ENCODE measurements at regions not wholly inside any gene's neighbourhood (a gene's known extent, or its start where the extent isn't known, plus 50 kb on each side); places are given as distances from the start of the nearest gene placed in this dataset.

DNA sequence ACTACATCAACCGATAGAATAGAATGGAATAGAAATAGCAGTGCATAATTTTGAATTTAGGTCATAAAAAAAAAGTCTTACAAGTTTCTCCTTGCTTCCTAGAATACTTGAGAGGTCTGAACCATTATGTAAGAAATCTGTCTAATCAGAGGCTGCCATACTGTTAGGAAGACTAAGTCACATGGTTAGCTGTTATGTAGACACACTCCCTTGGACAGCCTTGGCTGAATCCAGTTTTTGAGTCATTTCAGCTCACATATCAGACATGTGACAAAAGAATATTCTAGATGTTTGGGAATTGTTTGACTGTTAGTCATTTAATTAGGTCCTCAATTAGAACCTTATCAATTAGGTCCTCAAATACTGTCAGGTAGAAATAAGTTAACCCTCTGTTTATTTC is 1601.4 kb downstream of the GRIK2 start:
- intact Hi-C loops (cut with DNase I) = no loop called here

DNA sequence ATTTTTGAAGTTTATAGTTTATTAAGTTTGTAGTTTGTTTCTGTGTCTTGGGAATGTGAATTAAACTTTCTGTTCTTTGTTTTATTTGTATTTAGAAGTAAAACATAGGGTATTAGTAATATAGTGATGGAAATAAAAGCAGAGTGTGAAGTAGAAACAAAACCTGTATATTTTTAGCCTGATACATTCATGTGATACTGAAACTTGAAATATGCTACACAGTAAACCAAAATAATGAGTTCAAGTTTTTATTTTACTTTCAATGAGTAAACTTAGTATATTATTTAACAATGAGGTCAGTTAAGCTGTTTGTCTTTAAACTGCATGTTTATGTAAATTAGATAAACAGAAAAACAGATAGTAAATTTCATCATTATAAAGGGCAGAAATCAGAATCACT is 1592.6 kb downstream of the GRIK2 start:
- ATAC-seq = no peak
- H3K4me1 ChIP-seq = no peaks in the 10 kb centered on the region
- no peaks in the 10 kb centered on the region for H3K36me3 ChIP-seq
- no peaks in the 10 kb centered on the region for H3K9me3 ChIP-seq
- no peak for DNase-seq
- intact Hi-C loops (cut with DNase I) = no loop called here
- no peak overlapping the region for H3K27ac ChIP-seq
- no peak overlapping the region for H3K4me3 ChIP-seq
- H3K27me3 ChIP-seq = no peaks in the 10 kb centered on the region
- no peak for TF ChIP-seq POLR2A (IDR thresholded peaks at IDR 0.05)
- TF ChIP-seq, protein P1, sequence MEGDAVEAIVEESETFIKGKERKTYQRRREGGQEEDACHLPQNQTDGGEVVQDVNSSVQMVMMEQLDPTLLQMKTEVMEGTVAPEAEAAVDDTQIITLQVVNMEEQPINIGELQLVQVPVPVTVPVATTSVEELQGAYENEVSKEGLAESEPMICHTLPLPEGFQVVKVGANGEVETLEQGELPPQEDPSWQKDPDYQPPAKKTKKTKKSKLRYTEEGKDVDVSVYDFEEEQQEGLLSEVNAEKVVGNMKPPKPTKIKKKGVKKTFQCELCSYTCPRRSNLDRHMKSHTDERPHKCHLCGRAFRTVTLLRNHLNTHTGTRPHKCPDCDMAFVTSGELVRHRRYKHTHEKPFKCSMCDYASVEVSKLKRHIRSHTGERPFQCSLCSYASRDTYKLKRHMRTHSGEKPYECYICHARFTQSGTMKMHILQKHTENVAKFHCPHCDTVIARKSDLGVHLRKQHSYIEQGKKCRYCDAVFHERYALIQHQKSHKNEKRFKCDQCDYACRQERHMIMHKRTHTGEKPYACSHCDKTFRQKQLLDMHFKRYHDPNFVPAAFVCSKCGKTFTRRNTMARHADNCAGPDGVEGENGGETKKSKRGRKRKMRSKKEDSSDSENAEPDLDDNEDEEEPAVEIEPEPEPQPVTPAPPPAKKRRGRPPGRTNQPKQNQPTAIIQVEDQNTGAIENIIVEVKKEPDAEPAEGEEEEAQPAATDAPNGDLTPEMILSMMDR (IDR thresholded peaks at IDR 0.05) = no peak

More for the DNA sequence above, 1601.4 kb downstream of the GRIK2 start:
- Histone ChIP-seq H3K4me1 (no peaks in the 10 kb centered on the region), H3K4me3 (no peak overlapping the region), H3K36me3 (no peaks in the 10 kb centered on the region), H3K27me3 (no peaks in the 10 kb centered on the region), H3K27ac (no peak overlapping the region), H3K9me3 (no peaks in the 10 kb centered on the region)
- ATAC-seq = no peak
- TF ChIP-seq, protein P1 (IDR thresholded peaks at IDR 0.05) = no peak
- TF ChIP-seq POLR2A (IDR thresholded peaks at IDR 0.05) = no peak
- no peak for DNase-seq
- 58% methylated on average over 1 of the region's 1 CpG for WGBS (ENCODE audit: insufficient coverage, low coverage, low lambda C conversion rate, missing lambda C conversion rate)

DNA sequence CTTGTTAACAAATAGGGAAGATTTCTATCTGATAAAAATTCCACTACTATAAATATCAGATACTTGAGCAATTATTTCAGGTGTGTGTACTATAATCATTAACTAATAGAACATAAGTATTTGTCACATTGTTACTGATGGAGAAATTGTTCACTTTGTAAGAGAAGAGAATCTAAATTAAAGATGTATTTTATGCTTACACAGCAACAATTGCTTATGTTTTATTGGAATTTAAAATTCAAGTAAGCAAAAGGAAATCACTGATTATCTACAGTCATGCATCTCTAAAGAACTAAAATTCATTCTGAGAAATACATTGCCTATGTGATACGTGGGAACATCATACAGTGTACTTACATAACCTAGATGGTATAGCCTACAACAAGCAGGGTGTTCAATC is 1590.8 kb downstream of the GRIK2 start:
- Histone ChIP-seq H3K36me3 (no peaks in the 10 kb centered on the region), H3K27me3 (no peaks in the 10 kb centered on the region), H3K9me3 (no peaks in the 10 kb centered on the region), H3K27ac (no peak overlapping the region), H3K4me3 (no peak overlapping the region), H3K4me1 (no peaks in the 10 kb centered on the region)
- DNase-seq (no peak), ATAC-seq (no peak)
- intact Hi-C loops (cut with DNase I) = no loop called here
- no peak for TF ChIP-seq POLR2A (IDR thresholded peaks at IDR 0.05)
- TF ChIP-seq, protein P1 (IDR thresholded peaks at IDR 0.05) = no peak
- 79% methylated on average over 1 of the region's 1 CpG for WGBS (ENCODE audit: insufficient coverage, low coverage, low lambda C conversion rate, missing lambda C conversion rate)

DNA sequence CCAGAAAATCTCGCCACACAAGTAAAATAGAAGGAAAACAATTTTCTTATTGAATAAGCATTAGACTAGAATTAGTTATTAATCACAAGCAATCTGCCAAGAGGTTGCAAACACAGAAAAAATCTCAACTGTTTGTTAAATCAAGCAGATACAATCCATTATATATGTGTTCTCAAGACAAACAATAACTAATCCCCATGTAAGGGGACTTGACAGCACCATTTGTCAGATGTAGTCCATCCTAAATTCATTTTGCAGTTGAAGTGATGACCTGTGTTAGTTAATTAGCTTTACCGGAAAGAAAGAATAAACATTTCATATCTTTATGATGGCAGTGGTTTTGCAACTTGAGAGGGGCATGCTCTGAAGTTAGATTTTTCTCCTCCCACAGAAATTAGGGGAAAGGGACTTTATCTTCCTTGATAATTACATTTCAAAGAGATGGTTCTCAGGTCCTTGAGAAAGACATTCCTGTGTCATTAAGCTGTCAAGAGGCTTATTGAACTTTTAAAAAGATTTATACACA is 1588.0 kb downstream of the GRIK2 start:
- Histone ChIP-seq H3K27me3 (no peaks in the 10 kb centered on the region), H3K4me1 (no peaks in the 10 kb centered on the region), H3K9me3 (no peaks in the 10 kb centered on the region), H3K36me3 (no peaks in the 10 kb centered on the region), H3K4me3 (no peak overlapping the region), H3K27ac (no peak overlapping the region)
- DNase-seq (no peak), ATAC-seq (no peak)
- intact Hi-C loops (cut with DNase I) = no loop called here
- no peak for TF ChIP-seq POLR2A (IDR thresholded peaks at IDR 0.05)
- TF ChIP-seq, protein P1 (IDR thresholded peaks at IDR 0.05) = no peak
- 49% methylated on average over 2 of the region's 2 CpGs for WGBS (ENCODE audit: insufficient coverage, low coverage, low lambda C conversion rate, missing lambda C conversion rate)

DNA sequence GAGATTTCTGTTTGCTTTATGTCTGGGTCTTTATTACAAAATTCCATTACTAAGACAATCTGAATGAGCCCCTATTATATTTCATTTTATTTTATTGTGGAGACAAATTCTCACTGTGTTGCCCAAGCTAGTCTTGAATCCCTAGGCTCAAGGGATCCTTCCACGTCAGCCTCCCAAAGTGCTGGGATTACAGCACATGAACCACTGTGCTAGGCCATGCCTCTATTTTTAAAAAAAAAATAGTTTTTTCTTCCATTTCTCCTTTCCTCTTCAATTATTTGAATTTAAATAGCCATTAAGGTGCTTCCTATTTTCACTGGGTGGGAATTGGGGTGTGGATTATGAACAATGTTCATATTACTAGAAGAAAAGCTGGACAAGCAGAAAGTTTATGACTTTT is 1587.4 kb downstream of the GRIK2 start:
- TF ChIP-seq, protein P1 (IDR thresholded peaks at IDR 0.05) = no peak
- TF ChIP-seq POLR2A (IDR thresholded peaks at IDR 0.05) = no peak
- no peak overlapping the region for H3K27ac ChIP-seq
- DNase-seq (no peak), ATAC-seq (no peak)
- no peaks in the 10 kb centered on the region for H3K36me3 ChIP-seq
- H3K4me1 ChIP-seq = no peaks in the 10 kb centered on the region
- H3K9me3 ChIP-seq = no peaks in the 10 kb centered on the region
- no peak overlapping the region for H3K4me3 ChIP-seq
- intact Hi-C loops (cut with DNase I) = no loop called here
- WGBS (ENCODE audit: insufficient coverage, low coverage, low lambda C conversion rate, missing lambda C conversion rate) = 42% methylated on average over 1 of the region's 1 CpG
- no peaks in the 10 kb centered on the region for H3K27me3 ChIP-seq
